ENCODE measurements at regions not wholly inside any gene's neighbourhood (a gene's known extent, or its start where the extent isn't known, plus 50 kb on each side); places are given as distances from the start of the nearest gene placed in this dataset.

DNA sequence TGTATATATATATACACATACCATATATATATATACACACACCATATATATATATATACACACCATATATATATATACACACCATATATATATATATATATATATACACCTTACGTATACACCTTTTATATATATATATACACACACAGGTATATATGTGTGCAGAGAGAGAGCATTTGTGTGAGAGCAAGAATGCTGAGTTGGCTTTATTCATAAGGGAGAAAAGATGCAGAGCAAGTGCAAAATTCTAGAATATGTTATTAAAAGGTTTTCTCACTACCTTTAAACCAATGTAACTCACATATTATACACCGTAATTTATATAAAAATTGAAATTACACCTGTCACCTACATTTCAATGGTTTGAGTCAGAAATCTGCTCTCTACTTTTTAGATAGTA, 107.2 kb upstream of the ALCAM start (continued):
- no peak for TF ChIP-seq JUND (IDR thresholded peaks at IDR 0.05; ENCODE audit: low read depth, low read length)
- TF ChIP-seq ZSCAN29 (IDR thresholded peaks at IDR 0.05): no peak
- TF ChIP-seq ASH2L (IDR thresholded peaks at IDR 0.05; ENCODE audit: borderline replicate concordance, low read depth): no peak
- TF ChIP-seq, protein P1, sequence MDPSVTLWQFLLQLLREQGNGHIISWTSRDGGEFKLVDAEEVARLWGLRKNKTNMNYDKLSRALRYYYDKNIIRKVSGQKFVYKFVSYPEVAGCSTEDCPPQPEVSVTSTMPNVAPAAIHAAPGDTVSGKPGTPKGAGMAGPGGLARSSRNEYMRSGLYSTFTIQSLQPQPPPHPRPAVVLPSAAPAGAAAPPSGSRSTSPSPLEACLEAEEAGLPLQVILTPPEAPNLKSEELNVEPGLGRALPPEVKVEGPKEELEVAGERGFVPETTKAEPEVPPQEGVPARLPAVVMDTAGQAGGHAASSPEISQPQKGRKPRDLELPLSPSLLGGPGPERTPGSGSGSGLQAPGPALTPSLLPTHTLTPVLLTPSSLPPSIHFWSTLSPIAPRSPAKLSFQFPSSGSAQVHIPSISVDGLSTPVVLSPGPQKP (IDR thresholded peaks at IDR 0.05; ENCODE audit: low read depth, low read length): no peak
- TF ChIP-seq BRCA1 (IDR thresholded peaks at IDR 0.05; ENCODE audit: low read depth, low read length): no peak
- TF ChIP-seq RFX5 (IDR thresholded peaks at IDR 0.05; ENCODE audit: low read depth, low read length): no peak
- no peak for TF ChIP-seq ZNF274 (IDR thresholded peaks at IDR 0.05; ENCODE audit: insufficient read depth, insufficient read length)

DNA sequence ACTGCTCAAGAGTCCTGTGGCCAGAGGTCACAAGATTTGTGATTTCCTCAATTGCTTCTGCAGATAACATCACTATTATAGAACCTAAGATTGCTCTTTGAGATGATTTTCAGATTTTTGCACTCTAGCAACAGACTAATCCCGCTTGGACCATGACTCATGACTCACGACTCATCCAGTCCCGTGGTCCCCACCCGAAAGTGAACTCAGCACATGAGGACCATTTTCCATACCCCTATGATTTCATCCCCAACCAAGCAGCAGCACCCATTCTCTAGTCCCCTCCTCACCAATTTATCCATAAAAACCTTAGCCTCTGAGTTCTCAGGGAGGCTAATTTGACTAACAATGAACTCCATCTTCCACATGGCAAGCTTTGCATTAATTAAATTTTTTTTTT, 106.3 kb upstream of the ALCAM start:
- H3K4me3 ChIP-seq: no peak overlapping the region
- H3K9ac ChIP-seq (ENCODE audit: control insufficient read depth, insufficient read depth, low read length): no peak overlapping the region
- H3K4me1 ChIP-seq (ENCODE audit: control insufficient read depth, insufficient read depth, low read length): no peaks in the 10 kb centered on the region
- WGBS (ENCODE audit: insufficient coverage, insufficient replicate concordance, low lambda C conversion rate, missing lambda C conversion rate): 39% methylated on average over 4 of the region's 4 CpGs
- BruUV-seq (replicated peaks): no TSS peak
- no peak for TF ChIP-seq SMARCA5 (IDR thresholded peaks at IDR 0.05)
- no peak for TF ChIP-seq SUPT20H (IDR thresholded peaks at IDR 0.05; ENCODE audit: borderline replicate concordance, control insufficient read depth, low read depth, low read length)
- no peak for TF ChIP-seq ZNF24 (IDR thresholded peaks at IDR 0.05)
- TF ChIP-seq, protein P2, sequence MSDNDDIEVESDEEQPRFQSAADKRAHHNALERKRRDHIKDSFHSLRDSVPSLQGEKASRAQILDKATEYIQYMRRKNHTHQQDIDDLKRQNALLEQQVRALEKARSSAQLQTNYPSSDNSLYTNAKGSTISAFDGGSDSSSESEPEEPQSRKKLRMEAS (IDR thresholded peaks at IDR 0.05; ENCODE audit: low read depth, low read length): no peak
- TF ChIP-seq YBX1 (IDR thresholded peaks at IDR 0.05): no peak
- TF ChIP-seq JUND (IDR thresholded peaks at IDR 0.05; ENCODE audit: low read depth, low read length): no peak
- TF ChIP-seq, protein P3, sequence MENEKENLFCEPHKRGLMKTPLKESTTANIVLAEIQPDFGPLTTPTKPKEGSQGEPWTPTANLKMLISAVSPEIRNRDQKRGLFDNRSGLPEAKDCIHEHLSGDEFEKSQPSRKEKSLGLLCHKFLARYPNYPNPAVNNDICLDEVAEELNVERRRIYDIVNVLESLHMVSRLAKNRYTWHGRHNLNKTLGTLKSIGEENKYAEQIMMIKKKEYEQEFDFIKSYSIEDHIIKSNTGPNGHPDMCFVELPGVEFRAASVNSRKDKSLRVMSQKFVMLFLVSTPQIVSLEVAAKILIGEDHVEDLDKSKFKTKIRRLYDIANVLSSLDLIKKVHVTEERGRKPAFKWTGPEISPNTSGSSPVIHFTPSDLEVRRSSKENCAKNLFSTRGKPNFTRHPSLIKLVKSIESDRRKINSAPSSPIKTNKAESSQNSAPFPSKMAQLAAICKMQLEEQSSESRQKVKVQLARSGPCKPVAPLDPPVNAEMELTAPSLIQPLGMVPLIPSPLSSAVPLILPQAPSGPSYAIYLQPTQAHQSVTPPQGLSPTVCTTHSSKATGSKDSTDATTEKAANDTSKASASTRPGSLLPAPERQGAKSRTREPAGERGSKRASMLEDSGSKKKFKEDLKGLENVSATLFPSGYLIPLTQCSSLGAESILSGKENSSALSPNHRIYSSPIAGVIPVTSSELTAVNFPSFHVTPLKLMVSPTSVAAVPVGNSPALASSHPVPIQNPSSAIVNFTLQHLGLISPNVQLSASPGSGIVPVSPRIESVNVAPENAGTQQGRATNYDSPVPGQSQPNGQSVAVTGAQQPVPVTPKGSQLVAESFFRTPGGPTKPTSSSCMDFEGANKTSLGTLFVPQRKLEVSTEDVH (IDR thresholded peaks at IDR 0.05; ENCODE audit: low read depth, partially characterized antibody): no peak
- no peak for TF ChIP-seq DPF2 (IDR thresholded peaks at IDR 0.05)
- ChIA-PET POLR2A (no interaction called here), CTCF (no interaction called here), SMC1A (ENCODE audit: uncharacterized antibody, unreplicated experiment) (no interaction called here), RAD21 (ENCODE audit: unreplicated experiment) (no interaction called here)
- no peaks in the 10 kb centered on the region for H3K27me3 ChIP-seq (replicated peaks in 1 of 2; ENCODE audit: control insufficient read depth in 2 of 2, insufficient read depth in 2 of 2, low read length in 1 of 2)
- no peaks in the 10 kb centered on the region for H3K9me3 ChIP-seq (replicated peaks; ENCODE audit: control insufficient read depth, insufficient read depth, low read length)
- in situ Hi-C loops (cut with MboI) (no loop called here), intact Hi-C loops (cut with micrococcal nuclease; ENCODE audit: unreplicated experiment) (no loop called here)
- no peak for ATAC-seq
- no peak for FAIRE-seq
- no peak for DNase-seq (ENCODE audit: low read depth, low spot score)
- H3K36me3 ChIP-seq (ENCODE audit: control insufficient read depth in 2 of 2, insufficient read depth in 2 of 2, low read length in 1 of 2): no peaks in the 10 kb centered on the region
- H4K20me1 ChIP-seq (ENCODE audit: control insufficient read depth, insufficient read depth): no peaks in the 10 kb centered on the region
- no peak overlapping the region for H2AFZ ChIP-seq (ENCODE audit: control insufficient read depth, low read depth, low read length)
- no peak overlapping the region for H3K27ac ChIP-seq (ENCODE audit: control insufficient read depth, insufficient read depth)
- no peak overlapping the region for H3K4me2 ChIP-seq (ENCODE audit: control insufficient read depth, insufficient read depth)
- H3K79me2 ChIP-seq (ENCODE audit: control insufficient read depth, insufficient read depth, low read length): no peaks in the 10 kb centered on the region
